DMS153 treated with DMSO at 0.1 percent for 48 hours (cell line): ENCODE measurements at regions not wholly inside any gene's neighbourhood (a gene's known extent, or its start where the extent isn't known, plus 50 kb on each side); places are given as distances from the start of the nearest gene placed in this dataset.

Experiments
- DNase-seq: peaks from one replicate; lab custom pipeline; 2025; ENCODE audit not compliant: unreplicated experiment; lab: John Stamatoyannopoulos, UW

DNA sequence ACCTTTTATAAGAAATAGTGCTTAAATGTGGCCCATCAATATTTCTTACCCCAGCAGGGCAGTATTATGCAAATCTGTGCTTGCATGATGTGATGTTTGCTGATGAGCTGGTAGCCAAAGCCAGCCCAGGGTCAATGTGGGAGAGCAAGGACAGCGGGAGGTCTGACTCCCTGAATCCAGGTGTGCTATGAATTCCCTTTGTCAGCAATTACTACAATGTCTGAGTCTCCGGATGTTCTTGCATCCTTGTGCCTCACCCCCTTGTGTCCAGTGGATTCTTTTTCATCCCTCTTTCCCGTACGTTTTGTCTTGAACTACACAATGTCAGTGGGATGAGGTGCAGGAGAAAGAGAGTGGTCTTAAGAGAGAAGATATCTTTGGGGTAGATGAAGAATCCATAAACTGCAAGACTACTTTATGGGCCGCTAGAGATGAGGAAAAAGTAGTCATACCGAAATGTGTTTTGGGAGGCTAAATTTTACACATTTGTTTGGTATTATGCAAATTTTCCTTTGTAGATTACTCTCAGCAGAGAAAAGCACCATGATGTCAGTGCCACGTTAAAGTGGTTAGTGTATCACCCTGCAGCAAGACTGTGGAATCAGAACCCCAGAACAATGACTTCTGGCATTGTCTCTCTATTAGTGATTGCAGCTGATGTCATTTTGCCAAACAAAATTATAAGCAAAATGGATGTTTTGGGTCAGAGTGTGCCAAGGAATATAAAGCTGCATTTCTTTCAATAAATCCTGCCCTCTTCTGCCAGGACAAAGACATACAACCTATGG is 53.5 kb upstream of the TSHZ3 start:
- DNase-seq: no peak

DNA sequence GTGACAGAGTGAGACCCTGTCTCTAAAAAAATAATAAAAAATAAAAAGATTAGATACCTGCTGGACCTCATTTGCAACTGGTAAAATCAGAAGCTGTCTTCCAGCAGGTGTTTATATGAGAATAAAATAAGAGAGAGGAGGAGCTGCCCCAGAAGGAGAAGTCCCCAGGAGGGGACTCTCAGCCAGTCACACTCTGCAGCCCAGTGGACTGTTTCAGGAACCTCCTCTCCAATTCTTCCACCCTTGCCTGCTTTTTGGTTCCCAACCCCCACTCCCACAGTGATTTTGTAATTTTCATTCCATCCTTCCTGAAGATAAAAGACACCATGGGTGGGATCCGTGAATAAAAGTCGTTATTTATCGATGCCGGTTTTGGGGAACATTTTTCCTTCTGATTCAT is 56.9 kb upstream of the TSHZ3 start:
- DNase-seq: no peak

DNA sequence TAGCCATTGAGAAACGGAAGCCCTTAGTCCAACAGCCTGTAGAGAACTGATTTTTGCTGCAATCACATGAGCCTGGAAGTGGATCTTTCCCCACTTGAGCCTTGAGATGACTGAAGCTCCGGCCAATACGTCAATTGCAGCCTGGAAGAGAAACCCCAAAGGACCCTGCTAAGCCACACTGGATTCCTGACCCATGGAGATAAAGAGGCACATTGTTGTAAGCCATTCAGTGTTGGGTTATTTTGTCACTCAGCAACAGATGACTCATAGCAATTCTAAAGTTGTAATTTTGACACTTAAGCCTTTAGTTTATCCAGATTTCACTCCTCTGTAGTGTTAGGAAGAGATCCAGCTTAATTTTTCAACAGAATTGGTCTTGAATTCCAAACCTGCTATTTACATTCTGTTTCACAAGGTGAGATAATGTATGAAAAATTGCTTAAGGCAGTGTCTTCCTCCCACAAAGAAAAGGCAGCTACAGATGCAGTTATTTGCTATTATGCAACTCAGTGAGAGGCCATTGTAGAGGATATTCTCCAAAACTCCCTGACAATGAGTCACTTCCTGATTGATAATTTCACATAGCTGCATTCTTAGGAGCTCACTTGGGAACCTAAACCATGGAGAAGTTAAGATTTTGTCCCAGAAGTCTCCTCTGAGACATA is 59.4 kb upstream of the TSHZ3 start:
- no peak for DNase-seq

DNA sequence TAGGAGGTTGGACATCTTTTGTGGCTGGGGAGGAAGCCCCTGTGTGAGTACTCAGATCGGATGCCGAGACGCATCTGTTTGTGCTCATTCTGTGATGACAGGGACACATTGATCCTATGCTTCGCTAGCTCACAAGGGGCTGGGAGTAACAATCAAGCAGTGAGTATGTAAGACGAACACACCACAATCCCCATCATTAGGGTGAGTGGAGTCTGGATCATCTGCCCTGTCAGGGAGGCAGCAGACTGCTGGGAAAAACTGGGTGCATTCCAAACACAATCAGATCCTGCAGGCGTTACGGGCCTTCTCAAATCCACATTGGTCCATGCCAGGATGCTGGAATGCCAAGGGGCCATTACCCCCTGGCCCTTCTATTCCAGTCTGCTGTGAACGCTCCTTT is 64.1 kb upstream of the TSHZ3 start:
- DNase-seq: no peak

DNA sequence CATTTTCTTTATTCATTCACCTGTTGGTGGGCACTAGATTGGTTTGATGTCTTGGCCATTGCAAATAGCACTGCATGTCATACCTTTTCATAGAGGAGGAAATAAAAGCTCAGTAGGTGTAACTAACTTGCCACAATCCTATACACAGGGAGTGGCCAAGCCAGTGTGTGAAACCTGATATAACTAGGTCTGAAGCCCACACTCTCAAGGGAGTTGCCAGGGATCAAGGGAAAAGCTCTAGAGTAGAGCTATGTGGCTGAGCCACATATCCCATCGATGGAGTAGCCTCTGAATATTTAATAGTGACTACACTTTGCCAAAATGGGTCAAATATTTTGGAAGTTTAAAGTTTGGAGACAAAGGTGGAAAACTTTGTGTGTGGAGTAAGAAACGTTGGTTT is 66.1 kb upstream of the TSHZ3 start:
- no peak for DNase-seq

DNA sequence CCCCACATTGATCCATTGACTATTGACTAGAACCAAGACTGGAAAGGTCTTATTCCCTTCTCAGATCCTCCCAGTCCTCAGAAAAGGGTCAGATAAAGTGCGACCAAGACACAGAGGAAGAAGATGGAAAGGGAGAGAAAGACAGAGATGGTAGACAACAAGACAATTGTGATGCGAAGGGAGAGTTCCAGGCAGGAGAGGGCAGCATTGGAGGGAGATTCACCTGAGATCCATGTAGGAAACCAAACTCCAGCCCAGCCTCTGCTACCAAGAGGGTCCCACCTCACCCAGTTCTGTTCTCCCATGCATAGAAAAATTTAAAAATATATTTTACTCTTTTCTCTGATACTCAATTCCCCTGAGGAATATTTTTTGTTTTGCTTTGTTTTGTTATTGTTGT is 67.3 kb upstream of the TSHZ3 start:
- DNase-seq: no peak

DNA sequence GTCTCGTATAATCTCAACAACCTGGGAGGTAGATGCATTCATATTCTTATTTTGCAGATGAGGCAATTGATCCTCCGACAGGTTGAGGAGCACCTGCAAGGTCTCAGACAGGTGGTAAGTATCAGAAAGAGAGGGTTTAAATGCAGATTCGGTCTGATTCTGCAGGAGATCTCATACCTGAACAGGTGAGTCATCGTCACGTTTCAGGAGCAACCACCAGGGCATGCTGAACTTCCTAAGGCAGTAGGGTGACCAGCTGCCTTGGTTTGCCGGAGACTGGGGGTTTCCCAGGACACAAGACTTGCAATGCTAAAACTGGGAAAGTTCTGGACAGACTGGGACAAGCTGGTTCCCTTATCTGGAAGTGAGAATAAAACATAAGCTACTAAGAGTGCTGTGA is 68.8 kb upstream of the TSHZ3 start:
- no peak for DNase-seq

DNA sequence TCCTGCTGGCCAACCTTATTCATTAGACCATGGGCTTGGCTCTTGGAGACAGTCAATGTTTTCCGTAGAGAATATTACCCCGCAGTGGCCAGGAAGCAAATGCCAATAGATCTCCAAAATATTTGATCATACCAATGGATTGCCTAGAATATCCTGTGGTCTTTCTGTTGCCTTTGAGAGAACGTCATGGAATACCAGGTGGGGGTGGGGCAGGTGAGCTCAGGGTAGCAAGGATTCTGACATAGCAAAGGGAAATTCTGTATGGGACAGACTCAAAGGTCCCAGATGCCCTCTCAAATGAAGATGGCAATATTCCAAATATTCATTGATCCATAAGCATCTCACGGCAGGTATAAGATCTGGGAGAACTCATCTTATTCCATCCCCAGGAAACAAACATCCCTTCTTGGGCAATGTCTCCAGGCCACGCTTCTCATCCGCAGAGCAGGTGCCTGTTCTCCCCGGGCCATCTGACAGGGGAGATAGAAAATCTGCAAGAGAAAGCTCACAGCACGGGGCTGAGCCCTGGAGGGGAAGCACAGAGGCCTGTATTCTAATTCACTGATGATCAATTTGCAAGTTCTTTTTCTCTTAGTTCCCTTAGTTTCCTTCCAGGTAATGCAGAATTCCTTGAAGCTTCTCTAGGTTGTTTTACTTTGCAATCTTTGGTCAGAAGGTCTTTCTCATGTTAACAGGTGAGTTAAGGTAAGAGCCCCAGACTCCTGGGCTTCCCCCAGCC is 69.6 kb upstream of the TSHZ3 start:
- DNase-seq: no peak

DNA sequence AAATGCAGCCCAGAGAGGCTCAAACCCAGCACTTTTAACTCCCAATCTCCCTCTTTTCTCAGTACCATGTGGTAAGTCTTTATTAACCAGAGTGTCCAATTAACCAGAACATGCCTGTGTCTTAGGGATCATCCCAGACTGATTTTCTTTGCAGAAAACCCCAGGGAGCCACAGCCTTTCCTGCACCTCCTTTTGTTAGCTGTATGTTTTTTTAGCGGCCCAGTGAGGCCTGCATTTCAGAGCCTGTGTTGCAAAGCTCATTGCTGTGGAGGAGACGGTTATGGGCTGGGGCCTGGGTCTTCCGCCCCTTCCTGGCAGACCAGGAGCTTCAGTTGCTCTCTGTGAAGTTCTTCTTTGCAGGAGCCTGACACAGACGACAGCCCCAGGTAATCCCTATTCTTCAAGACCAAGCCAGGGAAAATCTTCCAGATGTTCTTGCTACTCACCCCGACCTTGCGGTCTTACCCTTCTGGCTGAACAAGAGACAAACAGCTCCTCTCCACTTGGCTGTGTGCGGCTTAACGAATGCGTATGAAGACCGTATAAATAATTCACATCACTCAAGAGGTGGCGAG is 70.7 kb upstream of the TSHZ3 start:
- DNase-seq: no peak

DNA sequence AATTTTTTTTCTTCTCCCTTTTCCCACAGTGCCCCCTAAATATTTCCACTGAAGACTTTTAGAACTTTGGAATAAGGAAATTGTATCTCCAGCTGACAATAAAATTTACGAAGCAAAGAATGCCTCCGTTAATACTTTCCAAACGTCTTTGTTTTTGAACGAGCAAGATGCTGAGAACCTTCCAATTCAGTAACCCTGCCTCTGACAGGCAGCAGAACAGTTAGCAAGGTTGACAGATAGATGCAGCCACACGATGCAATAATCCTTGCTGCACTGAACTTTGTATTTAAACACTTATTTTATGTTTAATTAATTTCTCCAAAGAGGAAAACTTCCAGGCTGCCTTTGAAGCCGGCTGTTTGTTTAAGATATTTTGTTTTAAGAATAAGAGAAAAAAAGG is 71.8 kb upstream of the TSHZ3 start:
- no peak for DNase-seq

DNA sequence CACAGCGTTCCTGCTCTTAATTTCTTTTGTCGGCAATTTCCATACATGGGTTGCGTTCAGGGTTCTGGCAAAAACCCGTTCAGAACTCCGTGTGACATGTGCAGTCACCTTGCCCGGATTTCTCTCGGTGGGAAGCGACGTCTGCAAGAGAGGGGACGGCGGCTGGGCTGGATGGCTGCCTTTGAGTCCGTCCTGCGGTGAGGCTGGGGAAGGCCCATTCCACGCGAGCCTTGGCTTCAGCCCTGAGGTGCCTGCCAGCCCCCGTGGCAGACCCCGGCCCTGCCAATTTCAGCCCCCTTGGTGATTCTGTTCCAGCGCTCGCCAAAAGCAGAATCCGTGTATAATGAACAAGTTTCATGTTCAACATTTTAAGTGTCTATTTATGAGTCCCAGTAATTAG is 72.6 kb upstream of the TSHZ3 start:
- no peak for DNase-seq

DNA sequence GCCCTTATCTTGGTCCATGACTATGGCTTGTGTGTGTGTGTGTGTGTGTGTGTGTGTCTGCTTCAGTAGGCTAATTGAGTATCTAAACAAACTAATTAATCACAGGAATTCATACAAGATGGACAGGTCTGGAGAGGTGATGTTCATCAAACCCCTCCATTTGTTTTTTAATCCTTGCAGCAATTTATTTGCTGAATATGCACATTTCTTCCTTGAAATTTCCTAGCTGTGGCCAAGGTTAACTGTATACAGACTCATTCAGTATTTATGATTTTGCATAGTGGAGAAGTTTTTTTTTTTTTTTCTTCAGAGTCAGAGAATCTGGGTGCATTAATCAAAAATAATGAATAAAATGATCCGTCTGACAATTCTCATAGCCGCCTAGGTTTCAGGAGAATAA is 74.7 kb upstream of the TSHZ3 start:
- DNase-seq: no peak

DNA sequence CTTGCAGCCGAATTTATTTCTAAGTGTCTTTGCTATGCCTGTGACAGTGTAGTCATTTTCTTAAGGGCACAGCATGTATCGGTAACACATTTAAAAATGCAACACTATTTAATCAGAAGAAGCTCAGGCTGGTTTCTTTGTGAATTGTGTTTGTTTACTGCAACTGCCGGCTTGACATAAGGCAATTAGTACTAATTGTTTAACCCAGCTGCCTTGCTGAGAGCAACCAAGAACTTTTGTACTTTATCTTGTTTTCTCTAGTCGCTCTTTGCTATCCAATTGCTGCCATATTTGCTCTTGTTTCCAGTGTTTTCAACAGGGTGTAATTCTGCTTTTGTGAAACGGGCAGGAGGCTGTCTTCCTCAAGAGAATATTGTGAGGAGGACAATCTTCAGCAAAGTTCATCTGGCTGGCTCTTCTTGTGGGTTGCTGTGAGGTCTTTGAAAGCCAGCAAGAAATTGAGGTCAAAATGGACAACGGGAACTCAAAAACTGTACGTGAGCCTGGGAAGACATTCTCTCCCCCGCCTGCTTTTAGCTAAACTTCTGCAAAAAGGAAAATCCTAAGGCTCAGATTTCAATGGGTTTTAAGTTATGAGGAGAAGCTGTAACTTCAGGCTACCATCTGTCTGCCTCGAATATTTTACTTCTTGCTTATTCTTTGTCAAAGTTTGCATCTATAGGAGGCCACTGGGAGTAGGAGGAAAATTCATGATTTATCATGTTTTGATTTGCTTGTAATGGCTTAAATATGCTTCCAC is 75.8 kb upstream of the TSHZ3 start:
- no peak for DNase-seq

DNA sequence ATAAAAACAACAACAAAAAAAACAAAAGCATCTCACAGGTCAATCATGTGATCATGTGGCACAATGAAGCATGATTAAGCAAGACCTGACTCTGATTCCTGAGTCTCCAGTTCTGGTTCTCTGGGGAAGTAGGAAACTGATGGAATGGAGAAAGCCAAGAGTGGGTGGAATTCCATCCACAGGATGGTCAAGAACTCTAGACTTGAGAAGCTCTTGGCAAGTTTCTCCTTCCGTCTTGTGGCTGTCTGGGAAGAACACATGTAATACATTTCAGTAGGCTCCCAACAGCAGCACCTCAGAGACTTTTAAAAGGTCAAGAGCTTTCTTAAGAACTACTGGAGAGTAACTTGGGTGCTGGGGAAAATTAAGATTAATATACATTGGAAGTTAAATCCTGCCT is 78.6 kb upstream of the TSHZ3 start:
- no peak for DNase-seq

DNA sequence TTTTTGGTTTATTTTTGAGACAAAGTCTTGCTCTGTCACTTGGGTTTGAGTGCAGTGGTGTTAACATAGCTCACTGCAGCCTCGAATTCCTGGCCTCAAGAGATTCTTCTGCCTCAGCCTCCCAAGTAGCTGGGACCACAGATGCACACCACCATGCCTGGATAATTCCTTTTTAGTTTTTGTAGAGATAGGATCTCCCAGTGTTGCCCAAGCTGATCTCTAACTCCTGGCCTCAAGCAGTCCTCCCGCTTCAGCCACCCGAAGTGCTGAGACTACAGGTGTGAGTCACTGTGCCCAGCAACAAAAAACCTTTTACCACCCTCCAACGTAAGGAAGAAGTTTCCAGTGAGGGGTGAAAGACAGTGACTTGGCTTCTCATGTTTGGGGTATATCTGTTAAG is 81.1 kb upstream of the TSHZ3 start:
- no peak for DNase-seq

DNA sequence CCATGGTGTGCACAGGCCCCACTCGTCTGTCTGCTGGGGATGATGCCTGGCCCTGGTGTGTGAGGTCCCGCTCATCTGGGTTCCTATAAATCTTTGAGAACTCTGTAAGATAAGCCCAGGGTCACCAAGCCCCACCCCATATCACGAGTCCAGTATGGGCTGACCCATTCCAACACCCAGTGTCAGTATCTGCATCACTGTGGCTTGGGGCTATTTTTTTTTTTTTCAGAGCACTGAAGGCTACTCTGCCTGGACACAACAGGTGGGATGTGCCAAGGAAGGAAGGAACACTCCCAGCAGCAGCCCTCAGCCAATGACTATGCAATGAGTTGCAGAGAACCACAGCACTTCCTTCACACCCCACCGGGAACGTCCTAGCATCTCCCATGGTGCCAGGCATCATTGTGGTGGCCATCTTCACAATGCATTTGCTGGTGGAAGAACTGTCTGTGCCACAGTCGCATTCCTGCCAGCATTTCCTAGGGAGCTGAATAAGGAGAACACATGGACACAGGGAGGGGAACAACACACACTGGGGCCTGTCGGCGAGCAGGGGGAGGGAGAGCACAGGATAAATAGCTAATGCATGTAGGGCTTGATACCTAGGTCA is 83.1 kb upstream of the TSHZ3 start:
- no peak for DNase-seq

DNA sequence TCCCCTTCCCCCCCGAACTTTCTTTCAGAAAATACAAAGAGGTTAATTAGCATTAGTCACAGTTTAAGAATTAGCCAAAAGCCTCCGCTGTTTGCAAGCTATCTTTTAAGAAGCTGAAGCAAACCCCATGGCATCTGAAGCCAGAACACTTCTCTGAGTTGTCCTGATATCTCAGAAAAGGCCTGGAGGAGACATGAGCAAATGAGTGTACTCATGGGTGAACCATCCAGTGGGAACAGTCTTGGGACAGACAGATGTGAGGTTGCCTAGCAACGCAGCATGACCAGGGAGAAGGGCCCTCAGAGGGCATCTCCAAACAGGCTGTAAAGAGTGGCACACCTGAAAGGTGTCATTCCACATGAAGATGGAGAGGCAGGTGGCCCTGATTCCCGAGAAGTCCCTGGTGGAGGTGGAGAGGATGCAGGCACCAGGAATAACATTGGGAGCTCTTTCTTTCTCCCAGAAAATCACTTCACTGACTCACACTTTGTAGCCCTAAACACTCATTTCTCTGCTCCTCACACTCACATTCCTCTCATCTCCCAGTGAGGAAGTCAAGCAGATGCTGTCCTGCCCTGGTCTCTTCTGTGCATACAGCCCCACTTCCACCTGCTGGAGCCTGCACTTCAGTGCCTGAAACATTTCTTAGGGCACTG is 87.0 kb upstream of the TSHZ3 start:
- no peak for DNase-seq

DNA sequence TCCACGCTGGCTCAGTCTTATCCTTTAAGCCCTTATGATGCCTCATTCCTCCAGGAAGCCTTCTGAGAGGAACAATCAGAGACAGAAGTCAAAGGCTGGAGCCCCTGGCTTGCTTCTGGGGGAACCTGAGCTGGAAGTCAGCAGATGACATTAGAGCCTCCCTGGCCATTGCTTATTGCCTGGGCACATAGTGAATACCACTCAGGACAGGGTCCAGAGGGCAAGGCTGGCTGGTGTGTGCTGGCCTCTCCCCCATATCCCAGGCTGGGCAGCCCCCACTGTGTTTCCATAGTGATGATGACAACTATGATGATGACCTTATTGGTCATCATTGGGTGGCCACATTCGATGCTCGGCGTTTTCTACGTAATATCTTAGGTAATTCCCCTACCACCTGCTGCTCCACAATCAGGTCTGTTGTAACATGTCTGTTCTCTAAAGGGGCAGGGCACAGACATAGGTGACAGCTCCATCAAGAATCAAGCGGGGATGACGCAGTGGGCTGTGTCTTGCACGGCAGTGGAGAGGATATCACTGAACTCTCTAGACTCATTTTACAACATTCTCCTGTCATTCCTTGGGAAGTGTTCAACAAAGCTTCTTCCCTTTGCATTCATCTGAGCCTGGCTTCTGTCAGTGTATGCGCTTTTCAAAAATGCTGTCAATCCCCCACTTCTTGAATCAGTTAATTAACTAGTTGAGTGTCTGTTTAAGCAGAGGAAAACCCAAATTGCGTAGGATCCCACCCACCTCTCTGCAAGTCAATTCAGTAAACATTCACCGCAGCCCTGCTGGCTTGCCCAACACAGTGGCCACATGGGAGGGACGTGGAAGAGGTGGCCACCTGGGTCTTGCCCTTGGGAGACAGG is 89.4 kb upstream of the TSHZ3 start:
- no peak for DNase-seq

DNA sequence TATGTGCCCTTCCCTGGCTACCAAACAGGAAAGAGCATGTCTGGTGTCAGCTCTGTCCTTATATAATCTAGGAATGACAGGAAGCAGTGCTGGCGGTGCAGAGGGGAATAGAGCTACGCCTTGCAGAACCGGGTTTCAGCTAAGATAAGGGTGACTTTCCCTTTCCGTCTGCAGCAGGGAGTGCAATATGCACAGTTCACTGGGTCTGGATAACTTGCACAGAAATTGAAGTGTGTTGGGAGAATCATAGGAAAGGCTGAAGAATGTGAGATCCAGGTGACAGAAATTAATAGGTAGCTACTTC is 90.0 kb upstream of the TSHZ3 start:
- no peak for DNase-seq
